Trophoblast cell (in vitro differentiated cells and primary cell): ENCODE measurements at regions not wholly inside any gene's neighbourhood (a gene's known extent, or its start where the extent isn't known, plus 50 kb on each side); places are given as distances from the start of the nearest gene placed in this dataset.

ENCODE experiments used
- DNase-seq, 2 donors: peaks; one replicate each; pipeline ENCODE4 v3.0.0-alpha.2; 2016
- H2AFZ ChIP-seq: 2 replicates; pipeline ENCODE4 v1.6.1; 2013; ENCODE audit warnings: low read length, moderate library complexity, mild to moderate bottlenecking; ENCODE audit not compliant: insufficient read depth, poor library complexity
- H2AK5ac ChIP-seq: 2 replicates; pipeline ENCODE4 v1.6.1; 2013; ENCODE audit warnings: mild to moderate bottlenecking, low read length
- H2BK120ac ChIP-seq: 2 replicates; pipeline ENCODE4 v1.6.1; 2013; ENCODE audit warnings: low read length, mild to moderate bottlenecking, moderate library complexity; ENCODE audit not compliant: insufficient read depth, poor library complexity
- H2BK12ac ChIP-seq: 2 replicates; pipeline ENCODE4 v1.6.1; 2013; ENCODE audit warnings: mild to moderate bottlenecking, low read length, moderate library complexity
- H2BK5ac ChIP-seq: 2 replicates; pipeline ENCODE4 v1.6.1; 2013; ENCODE audit warnings: low read length, low read depth, moderate library complexity, mild to moderate bottlenecking; ENCODE audit not compliant: poor library complexity
- H3K14ac ChIP-seq: 2 replicates; pipeline ENCODE4 v1.6.1; 2013; ENCODE audit warnings: mild to moderate bottlenecking, low read length
- H3K18ac ChIP-seq: 2 replicates; pipeline ENCODE4 v1.6.1; 2013; ENCODE audit warnings: mild to moderate bottlenecking, low read length
- H3K23ac ChIP-seq: 2 replicates; pipeline ENCODE4 v1.6.1; 2013; ENCODE audit warnings: low read length
- H3K27ac ChIP-seq: 2 replicates; pipeline ENCODE4 v1.5.1; 2013; ENCODE audit warnings: low read depth, mild to moderate bottlenecking, inconsistent platforms, low read length, moderate library complexity
- H3K27me3 ChIP-seq: 2 replicates; pipeline ENCODE4 v1.6.1; 2013; ENCODE audit warnings: inconsistent platforms, mild to moderate bottlenecking, low read length, moderate library complexity; ENCODE audit not compliant: insufficient read depth
- H3K36me3 ChIP-seq, 2 experiments: 1 replicate in 1 of 2; 2 replicates in 1 of 2; pipeline ENCODE4 v1.6.1; 2013; ENCODE audit warnings: low read length in 2 of 2, mild to moderate bottlenecking in 2 of 2, moderate library complexity in 1 of 2; ENCODE audit not compliant: insufficient read depth in 2 of 2, control insufficient read depth in 1 of 2
- H3K4ac ChIP-seq: 2 replicates; pipeline ENCODE4 v1.6.1; 2013; ENCODE audit warnings: low read depth, mild to moderate bottlenecking, low read length, moderate library complexity
- H3K4me1 ChIP-seq, 2 experiments: 1 replicate in 1 of 2; 2 replicates in 1 of 2; pipeline ENCODE4 v1.6.1; 2013; ENCODE audit warnings: low read length in 2 of 2, mild to moderate bottlenecking in 2 of 2, moderate library complexity in 1 of 2; ENCODE audit not compliant: insufficient read depth in 2 of 2, control insufficient read depth in 1 of 2
- H3K4me2 ChIP-seq: 2 replicates; pipeline ENCODE4 v1.6.1; 2013; ENCODE audit warnings: inconsistent platforms, mild to moderate bottlenecking, low read length, moderate library complexity
- H3K4me3 ChIP-seq: 2 replicates; pipeline ENCODE4 v1.5.1; 2013; ENCODE audit warnings: mild to moderate bottlenecking, low read depth, low read length, inconsistent platforms
- H3K79me1 ChIP-seq: one replicate; pipeline ENCODE4 v1.6.1; 2013; ENCODE audit warnings: low read length
- H3K79me2 ChIP-seq: 2 replicates; pipeline ENCODE4 v1.6.1; 2013; ENCODE audit warnings: low read length, mild to moderate bottlenecking; ENCODE audit not compliant: control insufficient read depth, insufficient read depth, poor library complexity
- H3K9ac ChIP-seq: 2 replicates; pipeline ENCODE4 v1.6.1; 2013; ENCODE audit warnings: mild to moderate bottlenecking, low read length
- H3K9me3 ChIP-seq: 2 replicates; pipeline ENCODE4 v1.6.1; 2013; ENCODE audit warnings: low read depth, mild to moderate bottlenecking, control low read depth, inconsistent platforms, low read length; ENCODE audit not compliant: insufficient read depth
- H4K12ac ChIP-seq: 2 replicates; pipeline ENCODE4 v1.6.1; 2013; ENCODE audit warnings: low read depth, mild to moderate bottlenecking, low read length, moderate library complexity
- H4K8ac ChIP-seq: 2 replicates; pipeline ENCODE4 v1.6.1; 2013; ENCODE audit warnings: low read depth, mild to moderate bottlenecking, low read length, moderate library complexity
- H4K91ac ChIP-seq: one replicate; pipeline ENCODE4 v1.6.1; 2013; ENCODE audit warnings: low read depth, mild to moderate bottlenecking, low read length, moderate library complexity
- WGBS: extraction: QIAGEN DNeasy Blood & Tissue Kit; methylation state at CpG from one replicate; pipeline ENCODE4 v1.1.7; 2013; ENCODE audit warnings: missing lambda C conversion rate; ENCODE audit not compliant: insufficient read length, insufficient coverage; ENCODE audit errors: extremely low coverage; 5-methylcytosine and 5-hydroxymethylcytosine counted together

GRCh38 chr22:22425783-22426624 lies 82.5 kb downstream of the ZNF280B start:
- Histone ChIP-seq H3K79me1 (no peaks in the 10 kb centered on the region), H3K23ac (no peak overlapping the region), H3K4me1 (peaks cover 0 to 2% of the 10 kb centered on the region in 2 experiments), H2AFZ (no peak overlapping the region), H2BK5ac (no peak overlapping the region), H3K18ac (no peak overlapping the region), H2BK120ac (no peak overlapping the region), H3K9ac (no peak overlapping the region), H3K79me2 (no peaks in the 10 kb centered on the region), H3K4ac (no peak overlapping the region), H2BK12ac (no peak overlapping the region), H3K27ac (no peak overlapping the region), H3K36me3 (no peaks in the 10 kb centered on the region), H4K91ac (no peak overlapping the region), H4K12ac (no peak overlapping the region), H3K4me3 (no peak overlapping the region), H3K9me3 (peaks cover 2% of the 10 kb centered on the region), H4K8ac (no peak overlapping the region), H3K4me2 (no peak overlapping the region), H3K14ac (no peak overlapping the region), H3K27me3 (no peaks in the 10 kb centered on the region), H2AK5ac (no peak overlapping the region)
- DNase-seq: no peak
- WGBS: no CpG with 5 or more reads among the region's 8 CpGs

- Histone ChIP-seq H3K79me2 (no peaks in the 10 kb centered on the region), H3K4me1 (peaks cover 0 to 2% of the 10 kb centered on the region in 2 experiments), H3K4me3 (no peak overlapping the region), H3K4ac (no peak overlapping the region), H3K23ac (no peak overlapping the region), H3K27ac (no peak overlapping the region), H3K4me2 (no peak overlapping the region), H3K14ac (no peak overlapping the region), H4K91ac (no peak overlapping the region), H4K12ac (no peak overlapping the region), H2BK12ac (no peak overlapping the region), H3K27me3 (no peaks in the 10 kb centered on the region), H3K18ac (no peak overlapping the region), H3K36me3 (no peaks in the 10 kb centered on the region), H2AFZ (no peak overlapping the region), H3K79me1 (no peaks in the 10 kb centered on the region), H2AK5ac (no peak overlapping the region), H2BK120ac (no peak overlapping the region), H4K8ac (no peak overlapping the region), H3K9ac (no peak overlapping the region), H2BK5ac (no peak overlapping the region), H3K9me3 (peaks cover 2% of the 10 kb centered on the region)
- peak; percentile 85 to 92 for DNase-seq
- WGBS: no CpG with 5 or more reads among the region's 4 CpGs
These were observed 80.9 kb downstream of the ZNF280B start for GRCh38 chr22:22427542-22428065.

GRCh38 chr22:22428222-22429098 lies 80.1 kb downstream of the ZNF280B start:
- no peak for DNase-seq
- Histone ChIP-seq H3K79me1 (no peaks in the 10 kb centered on the region), H4K91ac (no peak overlapping the region), H2AK5ac (no peak overlapping the region), H3K27ac (no peak overlapping the region), H2AFZ (no peak overlapping the region), H3K14ac (no peak overlapping the region), H3K9me3 (peaks cover 2% of the 10 kb centered on the region), H3K4ac (no peak overlapping the region), H2BK5ac (no peak overlapping the region), H4K12ac (no peak overlapping the region), H3K4me2 (no peak overlapping the region), H3K36me3 (no peaks in the 10 kb centered on the region), H2BK12ac (no peak overlapping the region), H3K18ac (no peak overlapping the region), H3K4me3 (no peak overlapping the region), H3K79me2 (no peaks in the 10 kb centered on the region), H3K9ac (no peak overlapping the region), H4K8ac (no peak overlapping the region), H3K4me1 (peaks cover 0 to 2% of the 10 kb centered on the region in 2 experiments), H2BK120ac (no peak overlapping the region), H3K27me3 (no peaks in the 10 kb centered on the region), H3K23ac (no peak overlapping the region)
- WGBS: no CpG with 5 or more reads among the region's 8 CpGs

GRCh38 chr22:22429369-22430108 lies 79.0 kb downstream of the ZNF280B start:
- H2BK12ac ChIP-seq: no peak overlapping the region
- no CpG with 5 or more reads among the region's 6 CpGs for WGBS
- H3K27ac ChIP-seq: no peak overlapping the region

More at GRCh38 chr22:22429369-22430108, 79.0 kb downstream of the ZNF280B start:
- Histone ChIP-seq H3K23ac (no peak overlapping the region), H4K91ac (no peak overlapping the region), H3K9ac (no peak overlapping the region), H4K12ac (no peak overlapping the region), H2AK5ac (no peak overlapping the region), H3K79me2 (no peaks in the 10 kb centered on the region), H3K9me3 (peaks cover 2% of the 10 kb centered on the region), H3K4ac (no peak overlapping the region), H3K4me2 (no peak overlapping the region), H2BK120ac (no peak overlapping the region), H2BK5ac (no peak overlapping the region), H3K14ac (no peak overlapping the region), H3K27me3 (no peaks in the 10 kb centered on the region), H3K18ac (no peak overlapping the region), H3K4me1 (no peaks in the 10 kb centered on the region), H3K4me3 (no peak overlapping the region), H3K79me1 (no peaks in the 10 kb centered on the region), H2AFZ (no peak overlapping the region), H3K36me3 (no peaks in the 10 kb centered on the region), H4K8ac (no peak overlapping the region)
- DNase-seq: no peak
